ENCODE measurements at regions not wholly inside any gene's neighbourhood (a gene's known extent, or its start where the extent isn't known, plus 50 kb on each side); places are given as distances from the start of the nearest gene placed in this dataset.

DNA sequence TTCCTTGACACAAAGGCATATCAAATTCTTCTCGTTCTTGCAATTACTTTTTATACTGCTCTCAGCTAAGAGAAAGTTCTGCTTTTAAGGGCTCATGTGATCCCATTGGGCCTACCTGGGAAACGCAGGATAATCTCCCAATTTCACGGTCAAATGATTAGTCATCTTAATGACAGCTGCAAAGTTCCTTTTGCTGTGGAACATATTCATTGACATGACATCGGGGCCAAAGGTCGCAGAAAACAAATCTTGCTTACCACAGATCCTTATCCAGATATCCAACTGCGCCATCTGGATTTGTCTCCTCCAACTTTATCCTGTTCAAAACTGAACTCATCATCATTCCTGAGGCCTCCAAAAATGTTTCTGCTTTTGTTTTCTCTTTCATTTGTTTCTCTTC lies 1085.6 kb upstream of the WWC1 start:
- no peak overlapping the region for H2AFZ ChIP-seq (ENCODE audit: insufficient read depth, low read depth, low read length, poor library complexity, severe bottlenecking)
- DNase-seq, result no peak
- no peaks in the 10 kb centered on the region for H3K4me1 ChIP-seq (ENCODE audit: control insufficient read depth in 1 of 2, insufficient read depth in 2 of 2, low read length in 2 of 2)
- TF ChIP-seq, protein P1, sequence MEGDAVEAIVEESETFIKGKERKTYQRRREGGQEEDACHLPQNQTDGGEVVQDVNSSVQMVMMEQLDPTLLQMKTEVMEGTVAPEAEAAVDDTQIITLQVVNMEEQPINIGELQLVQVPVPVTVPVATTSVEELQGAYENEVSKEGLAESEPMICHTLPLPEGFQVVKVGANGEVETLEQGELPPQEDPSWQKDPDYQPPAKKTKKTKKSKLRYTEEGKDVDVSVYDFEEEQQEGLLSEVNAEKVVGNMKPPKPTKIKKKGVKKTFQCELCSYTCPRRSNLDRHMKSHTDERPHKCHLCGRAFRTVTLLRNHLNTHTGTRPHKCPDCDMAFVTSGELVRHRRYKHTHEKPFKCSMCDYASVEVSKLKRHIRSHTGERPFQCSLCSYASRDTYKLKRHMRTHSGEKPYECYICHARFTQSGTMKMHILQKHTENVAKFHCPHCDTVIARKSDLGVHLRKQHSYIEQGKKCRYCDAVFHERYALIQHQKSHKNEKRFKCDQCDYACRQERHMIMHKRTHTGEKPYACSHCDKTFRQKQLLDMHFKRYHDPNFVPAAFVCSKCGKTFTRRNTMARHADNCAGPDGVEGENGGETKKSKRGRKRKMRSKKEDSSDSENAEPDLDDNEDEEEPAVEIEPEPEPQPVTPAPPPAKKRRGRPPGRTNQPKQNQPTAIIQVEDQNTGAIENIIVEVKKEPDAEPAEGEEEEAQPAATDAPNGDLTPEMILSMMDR (IDR thresholded peaks at IDR 0.05), result no peak
- H3K27ac Mint-ChIP-seq, result no peak overlapping the region
- H3K4me2 ChIP-seq (replicated peaks; ENCODE audit: extremely low read depth, low read length, poor library complexity, severe bottlenecking), result no peak overlapping the region
- H3K27me3 Mint-ChIP-seq (ENCODE audit: low read depth in 3 of 3), result no peaks in the 10 kb centered on the region
- no peak overlapping the region for H3K27ac ChIP-seq (ENCODE audit: low read depth in 1 of 2, low read length in 2 of 2)
- peaks cover 0 to 3% of the 10 kb centered on the region in 2 donors for H3K9me3 ChIP-seq (replicated peaks in 1 of 2; ENCODE audit: control insufficient read depth in 1 of 2, insufficient read depth in 1 of 2, low read length in 2 of 2)
- intact Hi-C loops (cut with micrococcal nuclease), result no loop called here
- no peaks in the 10 kb centered on the region for H3K79me2 ChIP-seq (ENCODE audit: insufficient read depth, low read length)
- 93% methylated on average over 5 of the region's 6 CpGs for WGBS (ENCODE audit: insufficient coverage)
- peaks cover 0 to 12% (median 3%) of the 10 kb centered on the region in 7 donors for H3K9me3 Mint-ChIP-seq
- H3K4me3 ChIP-seq (replicated peaks in 1 of 3; ENCODE audit: low read depth in 2 of 3, low read length in 3 of 3), result no peak overlapping the region
- no peaks in the 10 kb centered on the region for H3K36me3 Mint-ChIP-seq
- H3K27me3 ChIP-seq (ENCODE audit: control insufficient read depth in 2 of 2, insufficient read depth in 2 of 2, low read length in 2 of 2), result no peaks in the 10 kb centered on the region
- no peaks in the 10 kb centered on the region for H4K20me1 ChIP-seq (ENCODE audit: insufficient read depth, low read length)
- no peaks in the 10 kb centered on the region for H3K36me3 ChIP-seq (replicated peaks in 1 of 2; ENCODE audit: control insufficient read depth in 1 of 2, insufficient read depth in 2 of 2, low read length in 2 of 2)
- no peak overlapping the region for H3K4me3 Mint-ChIP-seq
- H3K9ac ChIP-seq (ENCODE audit: insufficient read depth, low read length, poor library complexity, severe bottlenecking), result no peak overlapping the region
- H3K4me1 Mint-ChIP-seq, result no peaks in the 10 kb centered on the region

DNA sequence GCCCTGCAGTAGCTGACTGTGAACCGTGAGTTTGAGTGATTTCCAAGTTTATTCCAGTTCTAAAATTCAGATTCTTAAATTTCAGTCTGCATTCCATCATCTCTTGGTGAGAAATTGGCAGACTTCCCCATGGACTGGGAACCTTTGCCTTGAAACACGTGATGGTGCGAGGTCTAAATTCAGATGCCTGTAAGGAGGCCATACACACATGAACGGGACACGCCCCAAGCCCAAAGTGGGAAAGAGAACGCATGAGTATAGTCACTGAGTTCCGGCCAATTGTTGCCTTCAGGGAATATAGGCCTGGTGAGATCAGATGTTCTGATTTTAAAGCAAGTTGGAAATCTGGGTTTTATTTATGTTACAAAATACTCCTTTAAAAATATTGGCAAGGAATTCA lies 1084.4 kb upstream of the WWC1 start:
- Mint-ChIP-seq H3K9me3 (peaks cover 0 to 12% (median 3%) of the 10 kb centered on the region in 7 donors), H3K27me3 (ENCODE audit: low read depth in 3 of 3) (no peaks in the 10 kb centered on the region), H3K4me3 (no peak overlapping the region), H3K27ac (no peak overlapping the region), H3K36me3 (no peaks in the 10 kb centered on the region), H3K4me1 (no peaks in the 10 kb centered on the region)
- Histone ChIP-seq H3K9ac (ENCODE audit: insufficient read depth, low read length, poor library complexity, severe bottlenecking) (no peak overlapping the region), H3K27ac (ENCODE audit: low read depth in 1 of 2, low read length in 2 of 2) (no peak overlapping the region), H3K27me3 (ENCODE audit: control insufficient read depth in 2 of 2, insufficient read depth in 2 of 2, low read length in 2 of 2) (no peaks in the 10 kb centered on the region), H3K4me3 (replicated peaks in 1 of 3; ENCODE audit: low read depth in 2 of 3, low read length in 3 of 3) (no peak overlapping the region), H3K9me3 (replicated peaks in 1 of 2; ENCODE audit: control insufficient read depth in 1 of 2, insufficient read depth in 1 of 2, low read length in 2 of 2) (peaks cover 0 to 3% of the 10 kb centered on the region in 2 donors), H3K79me2 (ENCODE audit: insufficient read depth, low read length) (no peaks in the 10 kb centered on the region), H3K4me1 (ENCODE audit: control insufficient read depth in 1 of 2, insufficient read depth in 2 of 2, low read length in 2 of 2) (no peaks in the 10 kb centered on the region), H4K20me1 (ENCODE audit: insufficient read depth, low read length) (no peaks in the 10 kb centered on the region), H3K4me2 (replicated peaks; ENCODE audit: extremely low read depth, low read length, poor library complexity, severe bottlenecking) (no peak overlapping the region), H3K36me3 (replicated peaks in 1 of 2; ENCODE audit: control insufficient read depth in 1 of 2, insufficient read depth in 2 of 2, low read length in 2 of 2) (no peaks in the 10 kb centered on the region), H2AFZ (ENCODE audit: insufficient read depth, low read depth, low read length, poor library complexity, severe bottlenecking) (no peak overlapping the region)
- TF ChIP-seq, protein P1 (IDR thresholded peaks at IDR 0.05), result no peak
- intact Hi-C loops (cut with micrococcal nuclease), result no loop called here
- no peak for DNase-seq
- 92% methylated on average over 6 of the region's 7 CpGs for WGBS (ENCODE audit: insufficient coverage)

All from CD14-positive monocyte (primary cell).